HG03095 (cell line): ENCODE measurements at regions not wholly inside any gene's neighbourhood (a gene's known extent, or its start where the extent isn't known, plus 50 kb on each side); places are given as distances from the start of the nearest gene placed in this dataset.

Source experiments
- ATAC-seq: cut with Tn5 transposase; IDR thresholded peaks from one replicate; pipeline ENCODE4 v1.9.1; 2021; ENCODE audit warnings: moderate library complexity; ENCODE audit not compliant: unreplicated experiment

DNA sequence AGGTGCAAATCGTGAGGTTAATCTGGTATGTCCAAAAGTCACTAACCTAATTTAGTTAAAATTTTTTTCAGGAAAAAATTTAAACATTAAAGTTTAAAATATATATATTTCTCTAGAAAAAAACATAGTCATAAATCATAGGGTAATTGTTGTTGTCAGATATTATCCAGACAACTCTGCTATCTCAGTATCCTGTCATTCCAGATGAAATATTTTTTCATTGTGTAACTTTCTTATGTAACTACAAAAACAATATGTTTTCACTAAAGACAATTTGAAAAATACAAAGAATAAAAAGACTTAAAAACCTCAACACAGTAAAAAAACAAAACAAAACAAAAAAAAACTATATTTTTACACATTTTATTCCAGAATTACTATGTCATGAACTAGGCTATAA, 57.6 kb downstream of the TENT5A start:
- ATAC-seq, result no peak

DNA sequence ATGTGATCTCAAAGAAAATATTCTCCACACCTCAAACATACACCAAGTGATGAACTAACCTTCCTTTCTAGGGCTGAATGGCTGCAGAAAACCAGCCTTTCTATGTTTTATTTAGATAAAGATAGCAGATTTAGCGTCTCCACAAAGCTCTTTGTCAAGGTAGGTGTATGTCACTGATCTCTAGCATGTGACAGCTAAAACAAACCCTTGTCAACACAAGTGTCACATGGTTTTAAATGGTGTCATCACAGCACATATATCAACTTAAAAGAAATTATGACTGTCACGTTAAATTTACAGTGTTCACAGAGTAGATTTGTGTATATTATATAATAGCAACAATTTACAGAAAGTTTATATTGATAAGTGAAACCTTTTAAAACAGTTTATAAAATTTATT, 58.3 kb downstream of the TENT5A start:
- ATAC-seq, result no peak

DNA sequence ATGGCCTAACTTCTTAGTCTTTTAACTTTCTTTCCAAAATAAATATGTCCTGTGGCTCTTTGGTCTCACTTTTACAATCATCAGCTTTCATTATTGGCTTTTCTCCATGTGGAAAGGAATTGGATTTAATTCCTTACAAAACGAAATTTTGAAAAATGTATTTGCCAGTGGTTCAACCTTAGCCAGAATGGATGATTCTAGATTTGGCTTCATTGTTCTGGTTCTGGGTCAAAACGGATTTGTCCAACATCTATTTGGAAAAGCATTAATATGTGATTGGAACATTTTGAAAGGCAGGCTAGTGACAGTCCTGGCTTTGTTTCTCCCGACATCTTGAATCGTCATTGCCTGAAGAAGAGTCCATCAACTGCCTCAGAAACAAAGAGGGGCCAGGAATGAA, 59.2 kb downstream of the TENT5A start:
- ATAC-seq, result no peak

DNA sequence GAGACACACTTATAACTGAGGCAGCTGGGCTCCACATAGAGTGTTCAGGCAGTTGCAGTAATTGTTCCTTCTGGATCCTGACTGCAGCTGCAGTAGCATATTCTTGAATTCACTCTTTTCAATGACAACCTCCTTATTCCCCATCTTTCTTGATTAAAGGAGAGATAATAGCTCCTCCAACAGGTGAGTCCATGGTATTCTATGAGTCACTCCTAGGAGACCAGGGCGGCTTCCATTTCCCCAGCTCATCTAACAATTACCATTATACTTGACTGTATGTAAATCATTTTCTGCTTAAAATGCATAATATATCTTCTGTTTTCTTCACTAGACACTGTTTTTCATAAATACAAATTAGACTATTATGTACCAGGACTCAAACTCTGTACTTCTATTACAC, 62.4 kb downstream of the TENT5A start:
- no peak for ATAC-seq

DNA sequence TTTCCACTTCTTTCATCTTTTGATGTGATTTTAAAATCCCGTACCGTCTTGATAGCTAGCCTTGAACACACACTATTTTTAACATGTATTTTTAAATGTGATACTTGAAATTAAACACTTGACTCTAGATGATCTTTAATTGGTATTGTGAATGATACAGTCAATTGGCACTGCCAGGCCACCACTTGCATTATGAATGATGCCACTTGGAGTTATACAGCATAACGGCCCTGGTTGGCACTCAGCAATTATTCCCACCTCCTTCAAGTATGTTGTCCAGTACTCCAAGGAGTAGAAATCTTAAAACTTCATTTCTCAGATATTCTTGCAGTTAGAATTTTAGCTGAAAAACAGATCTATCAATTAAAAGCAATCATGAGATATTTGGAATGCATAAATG, 62.9 kb downstream of the TENT5A start:
- no peak for ATAC-seq

DNA sequence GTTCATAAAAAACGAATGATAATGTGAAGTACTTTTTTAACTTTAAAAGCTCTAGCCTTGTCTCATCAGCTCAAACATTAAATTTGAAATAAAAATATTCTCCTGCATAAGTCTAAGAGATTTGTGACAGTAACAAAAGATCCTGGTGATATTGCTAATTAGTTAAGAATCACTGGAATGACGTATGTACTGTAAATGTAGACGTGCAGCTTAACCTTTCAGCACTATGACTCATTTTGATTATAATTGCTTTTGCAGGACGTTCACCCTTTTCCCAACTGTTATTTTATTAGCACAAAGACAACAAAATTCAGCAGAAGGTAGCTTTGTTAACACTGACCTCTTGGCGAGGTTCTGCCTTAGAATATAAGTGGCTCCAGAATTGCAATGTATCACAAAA, 68.6 kb downstream of the TENT5A start:
- ATAC-seq, result no peak

DNA sequence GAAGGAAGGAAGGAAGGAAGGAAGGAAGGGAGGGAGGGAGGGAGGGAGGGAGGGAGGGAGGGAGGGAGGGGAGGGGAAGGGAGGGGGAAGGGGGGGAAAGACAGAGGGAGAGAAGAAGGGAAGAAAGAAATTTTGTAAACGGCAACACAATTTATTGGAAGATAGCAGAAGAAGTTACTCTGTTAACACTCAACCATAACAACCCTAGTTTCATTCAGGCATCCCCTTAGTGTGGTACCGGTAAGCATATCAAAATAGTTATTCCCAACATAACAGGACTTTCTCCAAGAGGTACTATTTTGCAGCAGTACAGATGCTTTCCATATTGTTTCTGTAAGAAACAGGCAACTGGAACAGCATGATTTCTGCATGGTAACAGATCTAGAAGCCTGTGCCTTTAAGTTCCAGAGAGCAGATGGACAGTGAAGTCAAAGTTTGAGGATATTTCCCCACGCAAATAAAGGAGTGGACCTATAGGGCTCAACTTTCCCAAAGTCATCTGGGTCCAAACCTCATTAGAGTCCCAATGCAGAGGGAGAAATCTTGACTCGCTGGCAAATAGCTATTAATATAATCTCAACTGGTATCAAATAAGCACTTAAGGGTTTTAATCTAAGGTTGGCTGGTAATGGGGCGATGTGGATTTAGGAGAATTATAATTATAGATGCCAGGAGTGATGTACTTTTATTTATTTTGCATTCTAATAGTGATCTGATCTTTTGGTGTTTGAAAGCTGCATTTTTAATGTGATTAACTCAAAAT, 69.4 kb downstream of the TENT5A start:
- no peak for ATAC-seq

DNA sequence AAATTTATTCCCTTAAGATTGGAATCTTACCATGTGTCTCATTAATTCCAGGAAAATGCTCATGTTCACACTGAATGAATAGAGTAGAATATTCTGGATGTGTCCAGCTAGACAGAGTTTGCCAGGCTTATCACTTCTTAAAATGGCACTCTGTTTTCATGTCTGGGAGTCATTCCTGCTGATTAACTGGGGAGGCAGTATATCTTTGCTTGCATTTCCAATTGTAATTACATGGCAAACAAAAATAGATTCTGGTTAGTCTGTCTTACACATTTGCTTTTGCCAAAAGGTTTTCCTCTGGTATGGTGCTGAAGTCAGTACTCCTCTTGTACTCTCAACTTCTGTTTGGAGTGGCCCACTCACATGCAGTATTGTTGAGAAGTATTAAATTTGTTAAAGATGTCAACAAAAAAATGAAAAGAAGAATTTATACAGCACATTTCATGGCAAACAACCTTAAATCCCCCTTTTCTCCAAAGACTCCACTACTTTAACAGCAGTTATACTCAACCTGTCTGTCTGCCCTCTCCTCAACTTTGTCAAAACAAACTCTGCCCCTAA, 70.2 kb downstream of the TENT5A start:
- ATAC-seq, result no peak

DNA sequence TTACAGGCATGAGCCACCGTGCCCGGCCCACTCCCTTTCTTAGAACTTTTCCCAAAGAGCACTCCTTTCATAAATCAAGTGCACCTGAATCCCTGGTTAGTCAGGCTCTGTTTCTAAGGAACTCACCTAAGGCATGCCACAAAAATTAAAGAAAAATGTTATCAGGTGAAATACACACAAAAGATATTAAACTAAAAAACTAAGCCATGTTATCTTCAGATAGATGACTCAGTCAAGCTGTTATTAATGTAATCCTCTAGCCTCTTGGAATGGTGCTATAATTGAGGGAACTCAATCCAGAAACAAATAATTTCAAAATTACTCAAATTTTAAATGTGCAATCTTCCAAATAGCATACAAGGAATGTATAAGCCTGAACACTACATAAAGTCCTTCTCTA, 83.0 kb downstream of the TENT5A start:
- no peak for ATAC-seq

DNA sequence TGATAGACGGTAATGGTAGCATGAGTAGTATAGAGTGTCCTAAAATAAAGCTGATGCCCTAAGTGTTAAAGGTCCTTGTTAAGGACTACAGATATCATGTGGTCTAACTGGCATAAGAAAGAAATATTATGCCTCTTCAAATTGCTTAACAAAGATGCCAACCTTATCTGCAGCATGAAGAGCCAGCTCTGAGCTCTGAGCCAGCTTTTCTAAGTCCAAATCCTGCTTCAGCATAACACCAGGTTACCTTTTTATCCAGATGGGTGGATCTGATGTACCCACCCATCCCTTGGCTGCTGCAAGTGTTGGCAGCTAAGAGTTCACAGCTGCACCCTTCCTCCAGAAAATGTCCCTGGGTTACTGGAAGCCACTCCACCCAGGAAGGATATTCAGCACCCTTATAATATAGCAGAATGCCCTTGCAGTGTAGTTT, 83.8 kb downstream of the TENT5A start:
- no peak for ATAC-seq

DNA sequence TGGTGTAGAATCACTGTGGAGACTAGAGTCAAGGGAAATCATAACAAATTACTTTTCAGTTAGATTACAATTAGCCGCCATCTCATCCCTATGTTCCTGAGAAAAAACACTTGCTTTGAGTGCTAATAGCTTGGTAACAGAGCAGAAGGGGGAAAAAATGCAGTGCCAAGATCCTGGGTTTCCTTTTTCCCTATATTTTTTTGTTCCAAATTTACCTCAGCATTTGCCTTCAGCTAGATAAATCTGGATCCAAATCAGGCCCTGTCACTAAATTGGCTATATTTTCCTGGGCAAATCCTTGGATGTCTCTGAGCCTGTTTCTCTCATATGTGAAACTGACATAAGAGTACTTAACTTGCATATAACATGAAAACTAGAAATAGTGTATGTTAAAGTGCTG, 86.0 kb downstream of the TENT5A start:
- no peak for ATAC-seq

DNA sequence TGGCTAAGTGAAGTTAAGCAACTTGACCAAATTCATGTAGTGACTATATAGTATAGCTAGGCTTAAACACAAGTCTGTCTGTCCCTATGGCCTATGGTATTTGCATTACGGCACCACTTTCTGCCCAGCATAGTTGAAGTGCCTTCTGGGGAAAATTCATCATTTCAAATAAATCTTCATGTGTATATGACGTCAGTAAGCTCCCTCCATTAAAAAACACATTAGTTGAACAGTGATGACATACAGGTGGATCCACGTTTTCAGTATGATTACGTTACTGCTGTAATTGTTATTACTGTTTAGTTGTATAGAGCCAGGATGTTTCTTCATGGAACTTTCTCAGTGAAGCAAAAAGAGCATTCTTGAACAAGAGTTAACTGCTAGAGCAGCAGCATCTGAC, 96.2 kb downstream of the TENT5A start:
- ATAC-seq, result no peak

DNA sequence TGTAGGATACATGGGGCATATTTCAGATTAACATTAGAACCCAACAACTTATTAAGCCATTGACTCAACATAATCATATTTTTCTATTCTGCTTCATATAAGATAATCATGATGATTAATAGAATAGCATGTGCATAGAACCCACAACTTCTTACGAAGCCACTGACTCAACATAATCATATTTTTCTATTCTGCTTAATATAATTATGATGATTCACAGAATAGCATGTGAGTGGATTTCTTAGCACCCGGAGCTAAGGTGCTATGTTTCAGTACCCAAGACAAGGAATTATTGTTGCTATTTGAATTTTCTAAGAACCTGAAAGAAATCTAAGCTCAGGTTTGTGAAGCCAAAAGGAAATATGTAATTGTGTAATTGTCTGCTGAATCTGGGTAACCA, 96.8 kb downstream of the TENT5A start:
- ATAC-seq, result no peak

DNA sequence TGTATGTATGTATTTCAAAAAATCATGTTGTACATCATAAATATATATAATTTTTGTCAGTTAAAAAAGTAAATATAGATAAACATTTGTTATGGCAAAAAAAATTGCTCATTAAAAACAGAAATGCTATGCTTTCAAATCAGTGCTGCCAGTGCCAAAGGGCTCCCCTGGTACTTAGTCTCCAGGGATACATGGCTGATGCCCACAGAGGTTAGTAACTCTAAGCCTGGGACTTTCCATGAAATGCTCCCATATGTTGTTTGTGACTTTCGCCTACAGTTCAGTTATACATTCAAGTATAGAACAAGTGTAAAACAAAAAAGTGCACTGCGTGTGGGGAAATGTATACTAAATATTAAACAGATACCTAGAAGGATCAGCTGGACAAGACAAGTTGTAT, 104.0 kb downstream of the TENT5A start:
- no peak for ATAC-seq

DNA sequence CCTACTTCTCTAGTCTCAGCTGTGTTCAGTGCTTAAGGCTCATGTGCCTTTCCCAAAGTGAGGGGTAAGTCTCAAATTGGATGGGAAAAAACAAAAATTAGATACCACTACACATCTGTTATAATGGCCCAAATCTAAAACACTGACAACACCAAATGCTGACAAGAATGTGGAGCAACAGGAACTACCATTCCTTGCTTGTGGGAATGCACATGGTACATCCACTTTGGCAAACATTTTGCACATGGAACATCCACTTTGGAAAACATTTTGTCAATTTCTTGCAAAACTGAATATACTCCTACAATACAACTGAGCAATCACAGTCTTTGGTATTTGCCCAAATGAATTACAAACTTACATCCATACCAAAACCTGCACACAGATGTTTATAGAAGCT, 109.3 kb downstream of the TENT5A start:
- no peak for ATAC-seq

DNA sequence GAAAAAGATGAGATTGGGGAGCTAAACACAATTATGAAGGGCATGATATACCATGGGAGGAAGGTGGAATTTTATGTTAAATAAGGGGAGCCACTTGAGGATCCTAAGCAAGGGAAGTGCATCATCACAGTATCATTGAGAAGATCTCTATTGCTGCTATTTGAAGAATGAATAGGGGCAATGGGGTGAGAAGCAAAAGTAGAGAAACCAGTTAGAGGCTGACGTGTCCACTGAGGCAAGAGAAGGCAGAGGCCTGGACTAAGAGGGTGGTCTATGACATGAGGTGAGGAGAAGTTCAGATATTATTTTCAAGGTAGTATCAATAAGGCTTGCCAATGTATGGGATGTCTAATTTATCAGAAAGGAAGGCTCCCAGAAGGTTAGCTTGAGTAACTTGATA, 111.6 kb downstream of the TENT5A start:
- ATAC-seq, result no peak

DNA sequence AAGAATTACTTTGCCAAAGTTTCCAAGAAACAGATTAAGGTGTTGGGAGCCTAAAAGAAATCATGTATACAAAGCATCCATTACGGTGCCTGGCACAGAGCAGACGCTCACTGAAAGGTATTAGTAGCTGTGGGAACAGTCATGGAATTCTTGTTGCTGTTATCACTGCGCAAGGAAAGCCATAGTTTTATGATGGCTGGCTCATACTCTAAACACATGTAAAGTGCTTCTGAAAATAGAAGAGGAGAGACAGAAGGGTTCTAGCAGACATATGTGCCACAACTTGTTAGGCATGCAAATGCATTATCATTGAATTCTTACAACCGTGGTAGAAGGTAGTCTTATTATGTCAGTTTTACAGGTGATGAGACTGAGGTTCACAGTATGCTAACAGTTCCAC, 112.4 kb downstream of the TENT5A start:
- ATAC-seq, result no peak

DNA sequence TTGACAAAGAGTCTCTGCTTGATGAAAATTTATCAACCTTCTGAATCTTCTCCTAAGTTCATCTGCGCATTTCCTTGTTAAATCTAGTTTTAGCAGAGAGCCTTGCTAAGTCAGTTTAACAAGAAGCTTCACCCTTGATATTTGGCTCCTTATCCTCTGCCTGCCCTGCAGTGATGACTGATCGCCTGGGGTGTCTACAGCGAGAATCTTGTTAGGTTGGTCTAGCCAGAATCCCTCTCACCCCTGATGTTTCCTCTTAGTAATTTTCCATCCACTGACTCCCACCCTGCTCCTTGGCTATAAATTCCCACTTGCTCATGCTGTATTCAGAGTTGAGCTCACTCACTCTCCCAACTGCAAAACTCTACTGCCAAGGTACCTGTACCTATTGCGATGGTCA, 114.1 kb downstream of the TENT5A start:
- ATAC-seq, result no peak

DNA sequence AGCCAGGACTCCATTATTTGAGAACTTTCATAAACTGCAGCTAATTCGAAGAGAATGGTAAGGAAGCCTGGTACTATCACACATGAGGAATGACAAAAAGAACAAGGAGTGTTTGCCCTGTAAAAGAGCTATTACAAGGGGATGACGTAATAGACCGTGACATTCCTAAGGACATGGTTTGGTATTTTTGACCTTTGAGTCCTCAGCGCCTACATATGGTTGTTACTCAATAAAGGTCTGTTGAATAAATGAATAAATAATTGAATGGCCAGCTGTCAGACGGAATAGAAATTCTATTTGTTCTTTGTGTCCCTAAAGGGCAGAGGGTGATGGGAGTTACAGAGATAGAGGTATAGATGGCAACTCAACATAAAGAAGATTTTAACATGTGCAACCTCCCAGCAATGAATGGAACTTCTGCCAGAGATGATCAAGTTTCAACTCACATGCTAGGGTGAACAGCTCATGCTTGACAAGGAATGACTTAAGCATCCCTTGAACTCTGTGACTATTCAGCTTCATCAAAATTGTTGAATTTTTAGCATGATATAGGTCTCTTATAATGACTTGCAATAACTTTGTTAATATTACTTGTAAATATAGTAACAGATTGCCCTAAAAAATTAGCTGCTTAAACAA, 115.4 kb downstream of the TENT5A start:
- no peak for ATAC-seq

DNA sequence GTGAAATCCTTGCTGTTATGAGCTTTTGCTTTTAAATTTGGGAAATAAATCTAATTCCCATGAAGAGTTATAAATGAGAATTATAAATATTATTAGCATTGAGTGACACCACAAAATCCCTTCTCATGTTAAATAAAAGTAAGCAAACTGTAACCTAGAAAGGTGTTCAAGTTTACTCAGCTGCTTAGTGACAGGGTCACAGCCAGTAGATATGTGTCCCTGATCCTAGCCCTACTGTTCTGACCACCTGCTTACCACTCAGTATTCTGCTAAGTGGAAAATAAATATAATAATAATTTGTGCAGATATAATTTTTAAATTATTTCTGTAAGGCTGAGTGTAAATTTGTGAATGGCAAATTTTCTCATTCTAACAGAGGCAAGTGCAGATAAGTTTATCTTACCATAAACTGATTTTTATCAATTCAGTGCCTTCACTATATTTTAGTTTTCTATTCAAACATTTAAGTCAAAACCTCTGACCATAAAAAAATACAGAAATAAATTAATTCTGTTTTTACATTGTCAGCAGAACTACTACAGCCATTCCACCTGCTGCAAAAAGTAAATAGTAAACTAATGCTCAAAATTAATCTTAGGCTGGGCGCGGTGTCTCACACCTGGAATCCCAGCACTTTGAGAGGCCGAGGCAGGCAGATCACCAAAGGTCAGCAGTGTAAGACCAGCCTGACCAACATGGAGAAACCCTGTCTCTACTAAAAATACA, 118.2 kb downstream of the TENT5A start:
- no peak for ATAC-seq

DNA sequence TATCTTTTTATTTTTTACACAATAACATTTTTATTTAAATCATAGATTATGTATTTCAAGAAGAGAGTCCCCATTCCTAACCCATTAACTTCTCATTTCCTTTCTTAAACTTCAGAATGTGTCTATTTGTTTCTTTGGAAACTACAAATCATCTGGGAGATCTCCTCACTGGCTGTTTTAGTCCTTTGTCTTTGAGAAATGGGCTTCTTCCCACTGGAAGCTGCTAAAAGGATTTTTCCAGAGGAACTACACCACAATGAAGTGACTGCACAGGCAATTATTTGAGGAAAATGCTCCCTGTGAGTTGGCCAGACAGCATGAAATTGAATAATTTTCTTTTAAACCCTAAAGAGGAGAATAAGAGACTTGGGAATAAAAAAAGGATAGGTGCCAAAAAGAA, 119.1 kb downstream of the TENT5A start:
- ATAC-seq, result no peak

DNA sequence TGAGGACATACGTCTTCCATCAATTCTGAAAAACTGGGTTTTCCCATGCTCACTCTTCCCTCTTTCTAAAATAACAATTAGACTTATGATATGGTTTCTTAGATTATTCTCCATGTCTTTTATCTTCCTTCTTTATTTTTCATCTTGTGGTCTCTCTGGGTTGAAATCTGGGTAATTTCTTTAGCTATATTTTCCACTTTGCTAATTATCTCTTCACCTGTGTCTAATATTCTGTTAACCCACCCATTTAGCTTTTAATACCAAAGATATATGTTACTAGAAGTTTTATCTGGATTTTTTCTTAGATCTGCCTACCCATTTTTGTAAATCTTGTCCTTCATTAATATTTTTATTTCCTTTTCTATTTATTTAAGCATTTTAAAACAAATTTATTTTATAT, 121.8 kb downstream of the TENT5A start:
- no peak for ATAC-seq
